Cardiac muscle cell (in vitro differentiated cells and primary cell): ENCODE measurements at regions not wholly inside any gene's neighbourhood (a gene's known extent, or its start where the extent isn't known, plus 50 kb on each side); places are given as distances from the start of the nearest gene placed in this dataset.
"Not testable (repeated sequence)": the region's sequence is repeated elsewhere in the genome, so short reads cannot be mapped to it uniquely, and the experiment has no call there.

ENCODE experiments used
- DNase-seq, 2 donors: peaks; one replicate each; pipeline versions ENCODE4 v3.0.0 to v3.0.0-alpha.2; 2010 to 2017; ENCODE audit warnings: low read depth in 1 of 2, low spot score in 1 of 2
- H3K27ac ChIP-seq: fragments of 200-600 bp; sonication (generic); 2 replicates; pipeline ENCODE4 v1.5.1; 2016
- H3K27me3 ChIP-seq: fragments of 200-600 bp; sonication (generic); 2 replicates; pipeline ENCODE4 v1.6.0; 2016; ENCODE audit warnings: control low read depth
- H3K36me3 ChIP-seq: fragments of 200-600 bp; sonication (generic); 2 replicates; pipeline ENCODE4 v1.5.1; 2016; ENCODE audit warnings: control low read depth
- H3K4me1 ChIP-seq: fragments of 200-600 bp; sonication (generic); 2 replicates; pipeline ENCODE4 v1.8.1; 2017; ENCODE audit warnings: low read depth, mild to moderate bottlenecking, mixed run types
- H3K4me3 ChIP-seq: fragments of 200-600 bp; sonication (generic); 2 replicates; pipeline ENCODE4 v1.5.1; 2016; ENCODE audit warnings: mild to moderate bottlenecking
- H3K9me3 ChIP-seq: fragments of 200-600 bp; sonication (generic); 2 replicates; pipeline ENCODE4 v1.5.1; 2017; ENCODE audit warnings: low read depth, mild to moderate bottlenecking, control low read depth
- TF ChIP-seq, protein P1 (sequence below): IDR thresholded peaks from 2 replicates; pipeline ENCODE4 v1.5.1; 2012; ENCODE audit warnings: low read depth, mild to moderate bottlenecking, low read length

DNA sequence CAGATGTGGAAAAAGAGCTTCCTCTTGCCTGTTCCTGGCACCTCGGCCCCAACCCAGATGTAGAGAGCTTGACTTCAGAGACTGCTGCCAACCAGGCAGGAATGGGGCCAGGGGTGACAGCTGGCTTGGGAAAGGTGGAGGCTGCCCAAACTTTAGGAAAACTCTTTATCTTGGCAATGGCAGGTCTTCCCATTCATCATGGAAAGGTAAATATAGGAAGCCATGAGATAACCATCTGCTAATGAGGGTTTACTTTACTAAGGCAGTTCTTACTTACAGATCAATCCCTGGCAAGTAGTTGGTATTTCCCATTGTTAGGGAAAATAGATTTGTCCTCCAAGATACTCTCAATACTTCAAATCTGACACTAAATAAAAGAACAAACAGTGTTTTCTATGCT lies 143.1 kb upstream of the NUDT4 start:
- Histone ChIP-seq H3K27ac (no peak overlapping the region), H3K27me3 (no peaks in the 10 kb centered on the region), H3K4me1 (peaks cover 5% of the 10 kb centered on the region), H3K4me3 (no peak overlapping the region), H3K36me3 (no peaks in the 10 kb centered on the region), H3K9me3 (peaks cover 3% of the 10 kb centered on the region)
- TF ChIP-seq, protein P1, sequence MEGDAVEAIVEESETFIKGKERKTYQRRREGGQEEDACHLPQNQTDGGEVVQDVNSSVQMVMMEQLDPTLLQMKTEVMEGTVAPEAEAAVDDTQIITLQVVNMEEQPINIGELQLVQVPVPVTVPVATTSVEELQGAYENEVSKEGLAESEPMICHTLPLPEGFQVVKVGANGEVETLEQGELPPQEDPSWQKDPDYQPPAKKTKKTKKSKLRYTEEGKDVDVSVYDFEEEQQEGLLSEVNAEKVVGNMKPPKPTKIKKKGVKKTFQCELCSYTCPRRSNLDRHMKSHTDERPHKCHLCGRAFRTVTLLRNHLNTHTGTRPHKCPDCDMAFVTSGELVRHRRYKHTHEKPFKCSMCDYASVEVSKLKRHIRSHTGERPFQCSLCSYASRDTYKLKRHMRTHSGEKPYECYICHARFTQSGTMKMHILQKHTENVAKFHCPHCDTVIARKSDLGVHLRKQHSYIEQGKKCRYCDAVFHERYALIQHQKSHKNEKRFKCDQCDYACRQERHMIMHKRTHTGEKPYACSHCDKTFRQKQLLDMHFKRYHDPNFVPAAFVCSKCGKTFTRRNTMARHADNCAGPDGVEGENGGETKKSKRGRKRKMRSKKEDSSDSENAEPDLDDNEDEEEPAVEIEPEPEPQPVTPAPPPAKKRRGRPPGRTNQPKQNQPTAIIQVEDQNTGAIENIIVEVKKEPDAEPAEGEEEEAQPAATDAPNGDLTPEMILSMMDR: no peak
- no peak for DNase-seq

- H3K27me3 ChIP-seq: no peaks in the 10 kb centered on the region
- peaks cover under 1% of the 10 kb centered on the region for H3K4me1 ChIP-seq
- H3K4me3 ChIP-seq: no peak overlapping the region
- DNase-seq: no peak
- TF ChIP-seq, protein P1: no peak
- H3K9me3 ChIP-seq: peaks cover 3% of the 10 kb centered on the region
- no peak overlapping the region for H3K27ac ChIP-seq
- no peaks in the 10 kb centered on the region for H3K36me3 ChIP-seq
Measured at GRCh38 chr12:93235881-93236280, 141.8 kb upstream of the NUDT4 start.

DNA sequence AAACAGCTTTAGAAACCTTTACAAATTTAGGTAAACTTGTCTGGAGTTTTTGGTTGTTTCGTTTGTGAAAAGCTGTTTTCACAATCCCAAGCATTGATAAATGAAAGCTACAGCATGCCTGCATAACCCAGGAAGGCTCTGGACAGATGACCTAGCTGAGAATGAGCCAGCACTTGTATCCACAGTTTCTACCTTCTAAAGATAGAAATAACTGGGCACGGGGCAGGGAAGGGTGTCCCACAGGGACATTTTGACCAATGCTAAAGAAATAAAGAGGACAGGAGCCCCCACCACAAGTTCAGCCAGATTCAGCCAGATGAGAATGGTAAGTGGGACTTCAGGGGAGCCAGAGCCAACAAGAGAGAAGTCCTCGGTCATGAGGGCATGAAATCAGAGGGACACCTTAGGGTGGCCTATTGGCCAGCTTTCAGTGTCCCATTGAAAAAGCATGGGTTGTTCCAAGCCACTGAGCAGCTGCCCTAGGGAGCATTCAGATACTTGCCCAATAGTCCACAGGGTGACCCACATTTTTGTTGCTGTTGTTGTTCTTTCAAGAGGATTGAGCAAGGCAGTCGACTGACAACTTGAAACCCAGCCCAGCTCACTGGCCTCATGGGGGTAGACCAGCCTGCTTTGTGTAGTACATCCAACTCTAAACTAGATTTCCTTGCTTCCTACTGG lies 140.3 kb upstream of the NUDT4 start:
- H3K9me3 ChIP-seq: peaks cover 3% of the 10 kb centered on the region
- DNase-seq: peak in 1 of 2 donors; percentile 93
- no peaks in the 10 kb centered on the region for H3K27me3 ChIP-seq
- H3K4me1 ChIP-seq: peaks cover 15% of the 10 kb centered on the region
- no peak overlapping the region for H3K4me3 ChIP-seq
- H3K36me3 ChIP-seq: no peaks in the 10 kb centered on the region
- no peak overlapping the region for H3K27ac ChIP-seq
- TF ChIP-seq, protein P1: no peak

- not testable (repeated sequence) for DNase-seq, H3K36me3 ChIP-seq, H3K27ac ChIP-seq, H3K4me3 ChIP-seq, H3K9me3 ChIP-seq, H3K27me3 ChIP-seq
- H3K4me1 ChIP-seq: peaks cover 28% of the 10 kb centered on the region
Measured at GRCh38 chr12:93238512-93239262, 139.0 kb upstream of the NUDT4 start.

GRCh38 chr12:93239789-93240188 lies 137.9 kb upstream of the NUDT4 start:
- H3K27me3 ChIP-seq, H3K4me3 ChIP-seq, H3K9me3 ChIP-seq, H3K36me3 ChIP-seq, DNase-seq, H3K27ac ChIP-seq: not testable (repeated sequence)
- H3K4me1 ChIP-seq: peaks cover 35% of the 10 kb centered on the region

GRCh38 chr12:93242154-93242972 lies 135.4 kb upstream of the NUDT4 start:
- H3K27ac ChIP-seq: peak overlapping the region; percentile 67
- H3K4me1 ChIP-seq: peaks cover 35% of the 10 kb centered on the region
- no peaks in the 10 kb centered on the region for H3K36me3 ChIP-seq
- no peak overlapping the region for H3K4me3 ChIP-seq
- peaks cover 3% of the 10 kb centered on the region for H3K9me3 ChIP-seq
- TF ChIP-seq, protein P1: peak; percentile 9
- DNase-seq: no peak
- H3K27me3 ChIP-seq: no peaks in the 10 kb centered on the region
